ENCODE measurements at regions not wholly inside any gene's neighbourhood (a gene's known extent, or its start where the extent isn't known, plus 50 kb on each side); places are given as distances from the start of the nearest gene placed in this dataset.

DNA sequence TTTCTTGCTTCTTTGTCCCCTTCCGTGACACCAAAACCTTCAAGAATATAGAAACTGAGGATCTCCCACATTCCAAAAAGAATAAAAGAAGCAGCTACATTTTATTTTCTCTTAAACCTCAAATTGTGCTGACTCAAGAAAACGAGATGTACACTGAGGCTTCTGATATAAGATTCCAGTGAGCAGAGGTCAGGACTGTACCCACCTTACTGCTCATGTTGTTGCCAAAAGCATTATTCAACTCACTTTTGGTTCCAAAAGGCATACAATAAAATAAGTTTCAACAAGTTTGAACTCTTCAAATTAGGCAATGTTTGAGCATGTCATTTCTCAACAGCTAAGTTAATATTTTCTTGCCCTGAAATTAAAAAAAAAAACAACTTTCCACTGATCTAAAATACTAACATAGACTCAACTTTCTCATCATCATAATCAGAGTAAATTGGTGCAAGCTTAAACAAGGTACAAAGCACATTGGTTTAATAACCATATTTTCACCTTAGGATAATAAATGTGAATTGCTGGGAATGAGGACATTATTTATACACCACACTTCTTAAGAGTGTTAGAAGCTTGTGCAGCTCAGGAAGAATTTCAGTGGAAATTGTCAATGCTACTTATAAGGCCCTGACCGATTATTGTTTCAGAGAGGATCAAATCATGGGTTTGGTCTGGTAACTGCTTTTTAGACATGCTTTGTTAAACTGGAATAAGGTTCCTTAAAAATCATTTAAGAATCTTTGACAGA lies 629.0 kb upstream of the IGFBP3 start:
- TF ChIP-seq RAD21 (IDR thresholded peaks at IDR 0.05) (peak; percentile 16 to 28), JUND (IDR thresholded peaks at IDR 0.05) (peak; percentile 49 to 67), GABPA (IDR thresholded peaks at IDR 0.05 in 1 of 2, conservative IDR thresholded peaks at IDR 0.05 in 1 of 2) (no peak), NR2F2 (IDR thresholded peaks at IDR 0.05) (no peak), SP1 (IDR thresholded peaks at IDR 0.05) (peak; percentile 44), HNF4G (IDR thresholded peaks at IDR 0.05) (no peak), FOXA2 (IDR thresholded peaks at IDR 0.05) (peak; percentile 39), EGR1 (IDR thresholded peaks at IDR 0.05; ENCODE audit: low read depth in 2 of 2) (no peak)
- TF ChIP-seq, protein P1, sequence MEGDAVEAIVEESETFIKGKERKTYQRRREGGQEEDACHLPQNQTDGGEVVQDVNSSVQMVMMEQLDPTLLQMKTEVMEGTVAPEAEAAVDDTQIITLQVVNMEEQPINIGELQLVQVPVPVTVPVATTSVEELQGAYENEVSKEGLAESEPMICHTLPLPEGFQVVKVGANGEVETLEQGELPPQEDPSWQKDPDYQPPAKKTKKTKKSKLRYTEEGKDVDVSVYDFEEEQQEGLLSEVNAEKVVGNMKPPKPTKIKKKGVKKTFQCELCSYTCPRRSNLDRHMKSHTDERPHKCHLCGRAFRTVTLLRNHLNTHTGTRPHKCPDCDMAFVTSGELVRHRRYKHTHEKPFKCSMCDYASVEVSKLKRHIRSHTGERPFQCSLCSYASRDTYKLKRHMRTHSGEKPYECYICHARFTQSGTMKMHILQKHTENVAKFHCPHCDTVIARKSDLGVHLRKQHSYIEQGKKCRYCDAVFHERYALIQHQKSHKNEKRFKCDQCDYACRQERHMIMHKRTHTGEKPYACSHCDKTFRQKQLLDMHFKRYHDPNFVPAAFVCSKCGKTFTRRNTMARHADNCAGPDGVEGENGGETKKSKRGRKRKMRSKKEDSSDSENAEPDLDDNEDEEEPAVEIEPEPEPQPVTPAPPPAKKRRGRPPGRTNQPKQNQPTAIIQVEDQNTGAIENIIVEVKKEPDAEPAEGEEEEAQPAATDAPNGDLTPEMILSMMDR (IDR thresholded peaks at IDR 0.05; ENCODE audit: low read depth, low read length, missing input control), result no peak
- TF ChIP-seq, protein P2, sequence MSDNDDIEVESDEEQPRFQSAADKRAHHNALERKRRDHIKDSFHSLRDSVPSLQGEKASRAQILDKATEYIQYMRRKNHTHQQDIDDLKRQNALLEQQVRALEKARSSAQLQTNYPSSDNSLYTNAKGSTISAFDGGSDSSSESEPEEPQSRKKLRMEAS (IDR thresholded peaks at IDR 0.05), result peak; percentile 31
- TF ChIP-seq, protein P3, sequence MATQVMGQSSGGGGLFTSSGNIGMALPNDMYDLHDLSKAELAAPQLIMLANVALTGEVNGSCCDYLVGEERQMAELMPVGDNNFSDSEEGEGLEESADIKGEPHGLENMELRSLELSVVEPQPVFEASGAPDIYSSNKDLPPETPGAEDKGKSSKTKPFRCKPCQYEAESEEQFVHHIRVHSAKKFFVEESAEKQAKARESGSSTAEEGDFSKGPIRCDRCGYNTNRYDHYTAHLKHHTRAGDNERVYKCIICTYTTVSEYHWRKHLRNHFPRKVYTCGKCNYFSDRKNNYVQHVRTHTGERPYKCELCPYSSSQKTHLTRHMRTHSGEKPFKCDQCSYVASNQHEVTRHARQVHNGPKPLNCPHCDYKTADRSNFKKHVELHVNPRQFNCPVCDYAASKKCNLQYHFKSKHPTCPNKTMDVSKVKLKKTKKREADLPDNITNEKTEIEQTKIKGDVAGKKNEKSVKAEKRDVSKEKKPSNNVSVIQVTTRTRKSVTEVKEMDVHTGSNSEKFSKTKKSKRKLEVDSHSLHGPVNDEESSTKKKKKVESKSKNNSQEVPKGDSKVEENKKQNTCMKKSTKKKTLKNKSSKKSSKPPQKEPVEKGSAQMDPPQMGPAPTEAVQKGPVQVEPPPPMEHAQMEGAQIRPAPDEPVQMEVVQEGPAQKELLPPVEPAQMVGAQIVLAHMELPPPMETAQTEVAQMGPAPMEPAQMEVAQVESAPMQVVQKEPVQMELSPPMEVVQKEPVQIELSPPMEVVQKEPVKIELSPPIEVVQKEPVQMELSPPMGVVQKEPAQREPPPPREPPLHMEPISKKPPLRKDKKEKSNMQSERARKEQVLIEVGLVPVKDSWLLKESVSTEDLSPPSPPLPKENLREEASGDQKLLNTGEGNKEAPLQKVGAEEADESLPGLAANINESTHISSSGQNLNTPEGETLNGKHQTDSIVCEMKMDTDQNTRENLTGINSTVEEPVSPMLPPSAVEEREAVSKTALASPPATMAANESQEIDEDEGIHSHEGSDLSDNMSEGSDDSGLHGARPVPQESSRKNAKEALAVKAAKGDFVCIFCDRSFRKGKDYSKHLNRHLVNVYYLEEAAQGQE (IDR thresholded peaks at IDR 0.05), result no peak
- TF ChIP-seq, protein P4, sequence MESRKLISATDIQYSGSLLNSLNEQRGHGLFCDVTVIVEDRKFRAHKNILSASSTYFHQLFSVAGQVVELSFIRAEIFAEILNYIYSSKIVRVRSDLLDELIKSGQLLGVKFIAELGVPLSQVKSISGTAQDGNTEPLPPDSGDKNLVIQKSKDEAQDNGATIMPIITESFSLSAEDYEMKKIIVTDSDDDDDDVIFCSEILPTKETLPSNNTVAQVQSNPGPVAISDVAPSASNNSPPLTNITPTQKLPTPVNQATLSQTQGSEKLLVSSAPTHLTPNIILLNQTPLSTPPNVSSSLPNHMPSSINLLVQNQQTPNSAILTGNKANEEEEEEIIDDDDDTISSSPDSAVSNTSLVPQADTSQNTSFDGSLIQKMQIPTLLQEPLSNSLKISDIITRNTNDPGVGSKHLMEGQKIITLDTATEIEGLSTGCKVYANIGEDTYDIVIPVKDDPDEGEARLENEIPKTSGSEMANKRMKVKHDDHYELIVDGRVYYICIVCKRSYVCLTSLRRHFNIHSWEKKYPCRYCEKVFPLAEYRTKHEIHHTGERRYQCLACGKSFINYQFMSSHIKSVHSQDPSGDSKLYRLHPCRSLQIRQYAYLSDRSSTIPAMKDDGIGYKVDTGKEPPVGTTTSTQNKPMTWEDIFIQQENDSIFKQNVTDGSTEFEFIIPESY (IDR thresholded peaks at IDR 0.05), result no peak

All from liver (tissue), 3 donors.